Tibial nerve (tissue), 4 donors: ENCODE measurements at regions not wholly inside any gene's neighbourhood (a gene's known extent, or its start where the extent isn't known, plus 50 kb on each side); places are given as distances from the start of the nearest gene placed in this dataset.

Experiments
- DNase-seq, 2 donors: peaks; one replicate each; pipeline ENCODE4 v3.0.0-alpha.2; 2019; ENCODE audit warnings: low spot score in 2 of 2
- H3K27ac ChIP-seq, 4 donors: fragments of 200-600 bp; sonication (generic) in 3 of 4; one replicate each; pipeline ENCODE4 v1.5.1; 2017 to 2019; ENCODE audit warnings: mild to moderate bottlenecking in 1 of 4
- H3K27me3 ChIP-seq, 2 donors: fragments of 200-600 bp; sonication (generic) in 1 of 2; one replicate each; pipeline versions ENCODE4 v1.5.1 to v1.6.0; 2017 to 2019
- H3K36me3 ChIP-seq, 3 donors: fragments of 200-600 bp; sonication (generic); one replicate each; pipeline ENCODE4 v1.5.1; 2018 to 2019
- H3K4me1 ChIP-seq, 4 donors: fragments of 200-600 bp; sonication (generic) in 3 of 4; one replicate each; pipeline ENCODE4 v1.5.1; 2017 to 2019
- H3K4me3 ChIP-seq, 4 donors: fragments of 200-600 bp; sonication (generic) in 3 of 4; one replicate each; pipeline ENCODE4 v1.5.1; 2017 to 2019; ENCODE audit warnings: mild to moderate bottlenecking in 1 of 4, moderate library complexity in 1 of 4
- H3K9me3 ChIP-seq, 4 donors: fragments of 200-600 bp; sonication (generic) in 3 of 4; one replicate each; pipeline ENCODE4 v1.5.1; 2017 to 2019
- CTCF ChIP-seq, 5 experiments: fragments of 200-600 bp in 3 of 5; fragments of 450-650 bp in 2 of 5; sonication (generic) in 3 of 5; IDR thresholded peaks; one replicate each; pipeline ENCODE4 v1.5.1; 2016 to 2019; ENCODE audit warnings: antibody characterized with exemption in 5 of 5, mild to moderate bottlenecking in 3 of 5, moderate library complexity in 2 of 5
- EP300 ChIP-seq, 2 donors: sonication (generic); formaldehyde crosslinking; IDR thresholded peaks; one replicate each; pipeline ENCODE4 v1.6.1; 2017; ENCODE audit warnings: antibody characterized with exemption in 2 of 2, mild to moderate bottlenecking in 1 of 2
- POLR2A ChIP-seq, 2 donors: fragments of 450-650 bp; IDR thresholded peaks; one replicate each; pipeline ENCODE4 v1.6.1; 2017; ENCODE audit warnings: antibody characterized with exemption in 2 of 2, mild to moderate bottlenecking in 2 of 2, moderate library complexity in 2 of 2
- WGBS, 2 donors: methylation state at CpG; one replicate each; pipeline ENCODE4 v1.1.5; 2018; 5-methylcytosine and 5-hydroxymethylcytosine counted together

- Histone ChIP-seq H3K27ac (no peak overlapping the region), H3K4me3 (no peak overlapping the region), H3K36me3 (no peaks in the 10 kb centered on the region), H3K4me1 (no peaks in the 10 kb centered on the region), H3K27me3 (no peaks in the 10 kb centered on the region), H3K9me3 (no peaks in the 10 kb centered on the region)
- DNase-seq, result no peak
- 96% methylated on average over 1 of the region's 1 CpG for WGBS, 2 donors
- TF ChIP-seq POLR2A (IDR thresholded peaks at IDR 0.05) (no peak), EP300 (IDR thresholded peaks at IDR 0.05) (no peak), CTCF (IDR thresholded peaks at IDR 0.05) (no peak)
These were observed 505.5 kb downstream of the ENC1 start for GRCh38 chr5:74135033-74135432.

GRCh38 chr5:74132485-74132884 lies 506.5 kb downstream of the ARHGEF28 start:
- H3K36me3 ChIP-seq, result no peaks in the 10 kb centered on the region
- H3K9me3 ChIP-seq, result no peaks in the 10 kb centered on the region
- TF ChIP-seq EP300 (IDR thresholded peaks at IDR 0.05) (no peak), CTCF (IDR thresholded peaks at IDR 0.05) (no peak), POLR2A (IDR thresholded peaks at IDR 0.05) (no peak)
- no peaks in the 10 kb centered on the region for H3K27me3 ChIP-seq
- WGBS, 2 donors, result 90 to 97% methylated on average over 4 of the region's 4 CpGs
- DNase-seq, result no peak
- H3K4me1 ChIP-seq, result peaks cover 0 to 6% (median 0%) of the 10 kb centered on the region in 4 donors
- H3K27ac ChIP-seq, result no peak overlapping the region
- H3K4me3 ChIP-seq, result no peak overlapping the region

- no peak for DNase-seq
- no peak overlapping the region for H3K4me3 ChIP-seq
- no peaks in the 10 kb centered on the region for H3K9me3 ChIP-seq
- H3K27me3 ChIP-seq, result no peaks in the 10 kb centered on the region
- 78 to 80% methylated on average over 2 of the region's 2 CpGs for WGBS, 2 donors
- no peak overlapping the region for H3K27ac ChIP-seq
- TF ChIP-seq POLR2A (IDR thresholded peaks at IDR 0.05) (no peak), CTCF (IDR thresholded peaks at IDR 0.05) (no peak), EP300 (IDR thresholded peaks at IDR 0.05) (no peak)
- peaks cover 0 to 6% (median 0%) of the 10 kb centered on the region in 4 donors for H3K4me1 ChIP-seq
- H3K36me3 ChIP-seq, result no peaks in the 10 kb centered on the region
These were observed 505.3 kb downstream of the ARHGEF28 start for GRCh38 chr5:74131250-74131649.

- Histone ChIP-seq H3K27me3 (no peaks in the 10 kb centered on the region), H3K4me1 (peaks cover 0 to 6% (median 0%) of the 10 kb centered on the region in 4 donors), H3K9me3 (no peaks in the 10 kb centered on the region), H3K27ac (no peak overlapping the region), H3K4me3 (no peak overlapping the region), H3K36me3 (no peaks in the 10 kb centered on the region)
- no peak for TF ChIP-seq EP300 (IDR thresholded peaks at IDR 0.05)
- no peak for TF ChIP-seq CTCF (IDR thresholded peaks at IDR 0.05)
- TF ChIP-seq POLR2A (IDR thresholded peaks at IDR 0.05), result no peak
- WGBS, 2 donors, result 89 to 91% methylated on average over 15 of the region's 15 CpGs
- no peak for DNase-seq
These were observed 504.3 kb downstream of the ARHGEF28 start for GRCh38 chr5:74130155-74130897.

GRCh38 chr5:74127381-74128320 lies 501.7 kb downstream of the ARHGEF28 start:
- DNase-seq, result no peak
- Histone ChIP-seq H3K27me3 (no peaks in the 10 kb centered on the region), H3K9me3 (no peaks in the 10 kb centered on the region), H3K36me3 (no peaks in the 10 kb centered on the region), H3K27ac (no peak overlapping the region), H3K4me1 (peaks cover 0 to 6% (median 0%) of the 10 kb centered on the region in 4 donors), H3K4me3 (no peak overlapping the region)
- 33 to 43% methylated on average over 9 of the region's 9 CpGs for WGBS, 2 donors
- TF ChIP-seq POLR2A (IDR thresholded peaks at IDR 0.05) (no peak), EP300 (IDR thresholded peaks at IDR 0.05) (no peak), CTCF (IDR thresholded peaks at IDR 0.05) (peak in 1 of 5 experiments; percentile 17)
